ENCODE measurements at regions not wholly inside any gene's neighbourhood (a gene's known extent, or its start where the extent isn't known, plus 50 kb on each side); places are given as distances from the start of the nearest gene placed in this dataset.

DNA sequence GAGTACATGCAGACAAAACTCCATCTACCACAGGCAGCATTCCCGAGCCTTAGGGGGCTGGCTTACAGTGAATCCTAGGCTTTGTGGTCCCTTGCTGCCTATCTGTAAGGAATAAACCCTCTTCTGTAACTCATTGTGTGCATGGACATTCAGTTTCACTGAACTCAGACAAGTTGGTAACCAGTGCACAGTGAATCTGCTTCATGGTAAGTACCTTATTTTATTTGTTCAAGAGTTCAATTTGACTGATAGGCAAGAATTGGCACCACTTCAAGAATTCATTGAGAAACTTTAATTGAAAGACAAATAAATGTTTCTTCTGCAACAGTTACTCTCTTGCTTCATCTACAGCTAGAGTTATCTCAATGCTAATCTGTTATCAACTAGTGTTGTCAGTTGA is 57.2 kb upstream of the PRRG1 start:
- no peak for TF ChIP-seq IKZF1 (conservative IDR thresholded peaks at IDR 0.05)
- no peak for TF ChIP-seq SRF (IDR thresholded peaks at IDR 0.05; ENCODE audit: low read depth in 2 of 2, low read length in 2 of 2)
- TF ChIP-seq, protein P1, sequence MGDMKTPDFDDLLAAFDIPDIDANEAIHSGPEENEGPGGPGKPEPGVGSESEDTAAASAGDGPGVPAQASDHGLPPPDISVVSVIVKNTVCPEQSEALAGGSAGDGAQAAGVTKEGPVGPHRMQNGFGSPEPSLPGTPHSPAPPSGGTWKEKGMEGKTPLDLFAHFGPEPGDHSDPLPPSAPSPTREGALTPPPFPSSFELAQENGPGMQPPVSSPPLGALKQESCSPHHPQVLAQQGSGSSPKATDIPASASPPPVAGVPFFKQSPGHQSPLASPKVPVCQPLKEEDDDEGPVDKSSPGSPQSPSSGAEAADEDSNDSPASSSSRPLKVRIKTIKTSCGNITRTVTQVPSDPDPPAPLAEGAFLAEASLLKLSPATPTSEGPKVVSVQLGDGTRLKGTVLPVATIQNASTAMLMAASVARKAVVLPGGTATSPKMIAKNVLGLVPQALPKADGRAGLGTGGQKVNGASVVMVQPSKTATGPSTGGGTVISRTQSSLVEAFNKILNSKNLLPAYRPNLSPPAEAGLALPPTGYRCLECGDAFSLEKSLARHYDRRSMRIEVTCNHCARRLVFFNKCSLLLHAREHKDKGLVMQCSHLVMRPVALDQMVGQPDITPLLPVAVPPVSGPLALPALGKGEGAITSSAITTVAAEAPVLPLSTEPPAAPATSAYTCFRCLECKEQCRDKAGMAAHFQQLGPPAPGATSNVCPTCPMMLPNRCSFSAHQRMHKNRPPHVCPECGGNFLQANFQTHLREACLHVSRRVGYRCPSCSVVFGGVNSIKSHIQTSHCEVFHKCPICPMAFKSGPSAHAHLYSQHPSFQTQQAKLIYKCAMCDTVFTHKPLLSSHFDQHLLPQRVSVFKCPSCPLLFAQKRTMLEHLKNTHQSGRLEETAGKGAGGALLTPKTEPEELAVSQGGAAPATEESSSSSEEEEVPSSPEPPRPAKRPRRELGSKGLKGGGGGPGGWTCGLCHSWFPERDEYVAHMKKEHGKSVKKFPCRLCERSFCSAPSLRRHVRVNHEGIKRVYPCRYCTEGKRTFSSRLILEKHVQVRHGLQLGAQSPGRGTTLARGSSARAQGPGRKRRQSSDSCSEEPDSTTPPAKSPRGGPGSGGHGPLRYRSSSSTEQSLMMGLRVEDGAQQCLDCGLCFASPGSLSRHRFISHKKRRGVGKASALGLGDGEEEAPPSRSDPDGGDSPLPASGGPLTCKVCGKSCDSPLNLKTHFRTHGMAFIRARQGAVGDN (IDR thresholded peaks at IDR 0.05) = no peak
- no peak for TF ChIP-seq BACH1 (IDR thresholded peaks at IDR 0.05; ENCODE audit: borderline replicate concordance)
- no peak for TF ChIP-seq ZNF622 (IDR thresholded peaks at IDR 0.05)
- 0% methylated on average over 1 of the region's 1 CpG for WGBS (ENCODE audit: insufficient coverage, insufficient replicate concordance, low lambda C conversion rate, missing lambda C conversion rate)
- Histone ChIP-seq H3K36me3 (ENCODE audit: control insufficient read depth in 2 of 2, insufficient read depth in 2 of 2, low read length in 1 of 2) (no peaks in the 10 kb centered on the region), H3K9me3 (replicated peaks; ENCODE audit: control insufficient read depth, insufficient read depth, low read length) (no peaks in the 10 kb centered on the region), H2AFZ (ENCODE audit: control insufficient read depth, low read depth, low read length) (no peak overlapping the region), H3K4me1 (ENCODE audit: control insufficient read depth, insufficient read depth, low read length) (no peaks in the 10 kb centered on the region), H3K4me2 (ENCODE audit: control insufficient read depth, insufficient read depth) (no peak overlapping the region), H4K20me1 (ENCODE audit: control insufficient read depth, insufficient read depth) (no peaks in the 10 kb centered on the region), H3K9ac (ENCODE audit: control insufficient read depth, insufficient read depth, low read length) (no peak overlapping the region), H3K27ac (ENCODE audit: control insufficient read depth, insufficient read depth) (no peak overlapping the region), H3K27me3 (replicated peaks in 1 of 2; ENCODE audit: control insufficient read depth in 2 of 2, insufficient read depth in 2 of 2, low read length in 1 of 2) (no peaks in the 10 kb centered on the region), H3K79me2 (ENCODE audit: control insufficient read depth, insufficient read depth, low read length) (no peaks in the 10 kb centered on the region), H3K4me3 (no peak overlapping the region)
- SMC1A ChIA-PET (ENCODE audit: uncharacterized antibody, unreplicated experiment) = no interaction called here
- in situ Hi-C loops (cut with MboI) (no loop called here), intact Hi-C loops (cut with micrococcal nuclease; ENCODE audit: unreplicated experiment) (no loop called here)
- FAIRE-seq (no peak), DNase-seq (ENCODE audit: low read depth, low spot score) (no peak), ATAC-seq (no peak)
- BruUV-seq (replicated peaks) = no TSS peak
- CTCF ChIA-PET = no interaction called here
- POLR2A ChIA-PET = no interaction called here
- RAD21 ChIA-PET (ENCODE audit: unreplicated experiment) = no interaction called here

Data from GM12878 (cell line).